Trophoblast cell (in vitro differentiated cells and primary cell): ENCODE measurements at regions not wholly inside any gene's neighbourhood (a gene's known extent, or its start where the extent isn't known, plus 50 kb on each side); places are given as distances from the start of the nearest gene placed in this dataset.
A peak's percentile ranks its signal among the peaks of the same experiment; 100 is the strongest.
"Not testable (repeated sequence)": the region's sequence is repeated elsewhere in the genome, so short reads cannot be mapped to it uniquely, and the experiment has no call there.

Source experiments
- DNase-seq, 2 donors: peaks; one replicate each; pipeline ENCODE4 v3.0.0-alpha.2; 2016
- H2AFZ ChIP-seq: 2 replicates; pipeline ENCODE4 v1.6.1; 2013; ENCODE audit warnings: low read length, moderate library complexity, mild to moderate bottlenecking; ENCODE audit not compliant: insufficient read depth, poor library complexity
- H2AK5ac ChIP-seq: 2 replicates; pipeline ENCODE4 v1.6.1; 2013; ENCODE audit warnings: mild to moderate bottlenecking, low read length
- H2BK120ac ChIP-seq: 2 replicates; pipeline ENCODE4 v1.6.1; 2013; ENCODE audit warnings: low read length, mild to moderate bottlenecking, moderate library complexity; ENCODE audit not compliant: insufficient read depth, poor library complexity
- H2BK12ac ChIP-seq: 2 replicates; pipeline ENCODE4 v1.6.1; 2013; ENCODE audit warnings: mild to moderate bottlenecking, low read length, moderate library complexity
- H2BK5ac ChIP-seq: 2 replicates; pipeline ENCODE4 v1.6.1; 2013; ENCODE audit warnings: low read length, low read depth, moderate library complexity, mild to moderate bottlenecking; ENCODE audit not compliant: poor library complexity
- H3K14ac ChIP-seq: 2 replicates; pipeline ENCODE4 v1.6.1; 2013; ENCODE audit warnings: mild to moderate bottlenecking, low read length
- H3K18ac ChIP-seq: 2 replicates; pipeline ENCODE4 v1.6.1; 2013; ENCODE audit warnings: mild to moderate bottlenecking, low read length
- H3K23ac ChIP-seq: 2 replicates; pipeline ENCODE4 v1.6.1; 2013; ENCODE audit warnings: low read length
- H3K27ac ChIP-seq: 2 replicates; pipeline ENCODE4 v1.5.1; 2013; ENCODE audit warnings: low read depth, mild to moderate bottlenecking, inconsistent platforms, low read length, moderate library complexity
- H3K27me3 ChIP-seq: 2 replicates; pipeline ENCODE4 v1.6.1; 2013; ENCODE audit warnings: inconsistent platforms, mild to moderate bottlenecking, low read length, moderate library complexity; ENCODE audit not compliant: insufficient read depth
- H3K36me3 ChIP-seq, 2 experiments: 1 replicate in 1 of 2; 2 replicates in 1 of 2; pipeline ENCODE4 v1.6.1; 2013; ENCODE audit warnings: low read length in 2 of 2, mild to moderate bottlenecking in 2 of 2, moderate library complexity in 1 of 2; ENCODE audit not compliant: insufficient read depth in 2 of 2, control insufficient read depth in 1 of 2
- H3K4ac ChIP-seq: 2 replicates; pipeline ENCODE4 v1.6.1; 2013; ENCODE audit warnings: low read depth, mild to moderate bottlenecking, low read length, moderate library complexity
- H3K4me1 ChIP-seq, 2 experiments: 1 replicate in 1 of 2; 2 replicates in 1 of 2; pipeline ENCODE4 v1.6.1; 2013; ENCODE audit warnings: low read length in 2 of 2, mild to moderate bottlenecking in 2 of 2, moderate library complexity in 1 of 2; ENCODE audit not compliant: insufficient read depth in 2 of 2, control insufficient read depth in 1 of 2
- H3K4me2 ChIP-seq: 2 replicates; pipeline ENCODE4 v1.6.1; 2013; ENCODE audit warnings: inconsistent platforms, mild to moderate bottlenecking, low read length, moderate library complexity
- H3K4me3 ChIP-seq: 2 replicates; pipeline ENCODE4 v1.5.1; 2013; ENCODE audit warnings: mild to moderate bottlenecking, low read depth, low read length, inconsistent platforms
- H3K79me1 ChIP-seq: one replicate; pipeline ENCODE4 v1.6.1; 2013; ENCODE audit warnings: low read length
- H3K79me2 ChIP-seq: 2 replicates; pipeline ENCODE4 v1.6.1; 2013; ENCODE audit warnings: low read length, mild to moderate bottlenecking; ENCODE audit not compliant: control insufficient read depth, insufficient read depth, poor library complexity
- H3K9ac ChIP-seq: 2 replicates; pipeline ENCODE4 v1.6.1; 2013; ENCODE audit warnings: mild to moderate bottlenecking, low read length
- H3K9me3 ChIP-seq: 2 replicates; pipeline ENCODE4 v1.6.1; 2013; ENCODE audit warnings: low read depth, mild to moderate bottlenecking, control low read depth, inconsistent platforms, low read length; ENCODE audit not compliant: insufficient read depth
- H4K12ac ChIP-seq: 2 replicates; pipeline ENCODE4 v1.6.1; 2013; ENCODE audit warnings: low read depth, mild to moderate bottlenecking, low read length, moderate library complexity
- H4K8ac ChIP-seq: 2 replicates; pipeline ENCODE4 v1.6.1; 2013; ENCODE audit warnings: low read depth, mild to moderate bottlenecking, low read length, moderate library complexity
- H4K91ac ChIP-seq: one replicate; pipeline ENCODE4 v1.6.1; 2013; ENCODE audit warnings: low read depth, mild to moderate bottlenecking, low read length, moderate library complexity
- WGBS: extraction: QIAGEN DNeasy Blood & Tissue Kit; methylation state at CpG from one replicate; pipeline ENCODE4 v1.1.7; 2013; ENCODE audit warnings: missing lambda C conversion rate; ENCODE audit not compliant: insufficient read length, insufficient coverage; ENCODE audit errors: extremely low coverage; 5-methylcytosine and 5-hydroxymethylcytosine counted together

GRCh38 chr7:116410694-116411093, 88.8 kb upstream of the CAV2 start:
- H3K79me1 ChIP-seq: not testable (repeated sequence)
- WGBS: no CpG with 5 or more reads among the region's 3 CpGs

GRCh38 chr7:116417593-116418345, 81.8 kb upstream of the CAV2 start:
- H2BK5ac ChIP-seq: no peak overlapping the region
- DNase-seq: peak in 1 of 2 donors; percentile 48
- no peak overlapping the region for H3K4ac ChIP-seq
- no peaks in the 10 kb centered on the region for H3K36me3 ChIP-seq
- WGBS: no CpG with 5 or more reads among the region's 7 CpGs
- H3K18ac ChIP-seq: no peak overlapping the region
- no peak overlapping the region for H2AK5ac ChIP-seq
- H3K14ac ChIP-seq: no peak overlapping the region
- peaks cover 0 to 6% of the 10 kb centered on the region in 2 experiments for H3K4me1 ChIP-seq
- H3K79me1 ChIP-seq: no peaks in the 10 kb centered on the region
- no peaks in the 10 kb centered on the region for H3K27me3 ChIP-seq
- H2BK12ac ChIP-seq: no peak overlapping the region
- H2BK120ac ChIP-seq: no peak overlapping the region
- no peak overlapping the region for H4K12ac ChIP-seq
- no peaks in the 10 kb centered on the region for H3K9me3 ChIP-seq
- no peaks in the 10 kb centered on the region for H3K79me2 ChIP-seq
- H3K9ac ChIP-seq: no peak overlapping the region
- no peak overlapping the region for H3K23ac ChIP-seq
- no peak overlapping the region for H4K91ac ChIP-seq
- no peak overlapping the region for H3K27ac ChIP-seq
- H3K4me3 ChIP-seq: no peak overlapping the region
- H4K8ac ChIP-seq: no peak overlapping the region
- peak overlapping the region; percentile 24 for H3K4me2 ChIP-seq
- H2AFZ ChIP-seq: no peak overlapping the region

More at GRCh38 chr7:116410694-116411093, 88.8 kb upstream of the CAV2 start:
- H3K14ac ChIP-seq, H4K91ac ChIP-seq, H3K36me3 ChIP-seq, H2AK5ac ChIP-seq, H4K8ac ChIP-seq, H2AFZ ChIP-seq, DNase-seq, H3K4me1 ChIP-seq, H3K23ac ChIP-seq, H3K9me3 ChIP-seq, H3K18ac ChIP-seq, H3K4me2 ChIP-seq, H3K9ac ChIP-seq, H2BK120ac ChIP-seq, H4K12ac ChIP-seq, H2BK12ac ChIP-seq, H3K27me3 ChIP-seq, H2BK5ac ChIP-seq, H3K79me2 ChIP-seq, H3K4ac ChIP-seq, H3K4me3 ChIP-seq, H3K27ac ChIP-seq: not testable (repeated sequence)

GRCh38 chr7:116418524-116418923, 81.0 kb upstream of the CAV2 start:
- Histone ChIP-seq H3K18ac (no peak overlapping the region), H3K4ac (no peak overlapping the region), H4K91ac (no peak overlapping the region), H2BK120ac (no peak overlapping the region), H3K27me3 (no peaks in the 10 kb centered on the region), H3K79me2 (no peaks in the 10 kb centered on the region), H3K4me3 (no peak overlapping the region), H3K23ac (no peak overlapping the region), H3K4me2 (no peak overlapping the region), H4K8ac (no peak overlapping the region), H2BK12ac (no peak overlapping the region), H3K27ac (no peak overlapping the region), H2BK5ac (no peak overlapping the region), H4K12ac (no peak overlapping the region), H3K14ac (no peak overlapping the region), H2AK5ac (no peak overlapping the region), H2AFZ (no peak overlapping the region), H3K4me1 (peaks cover 0 to 6% of the 10 kb centered on the region in 2 experiments), H3K9me3 (no peaks in the 10 kb centered on the region), H3K9ac (no peak overlapping the region), H3K79me1 (no peaks in the 10 kb centered on the region), H3K36me3 (no peaks in the 10 kb centered on the region)
- no peak for DNase-seq

GRCh38 chr7:116420003-116420402, 79.5 kb upstream of the CAV2 start:
- no peaks in the 10 kb centered on the region for H3K36me3 ChIP-seq
- H3K4ac ChIP-seq: no peak overlapping the region
- no peak overlapping the region for H2BK12ac ChIP-seq
- H2AK5ac ChIP-seq: no peak overlapping the region
- H3K79me2 ChIP-seq: no peaks in the 10 kb centered on the region
- no peak overlapping the region for H3K18ac ChIP-seq
- H3K14ac ChIP-seq: no peak overlapping the region
- H2AFZ ChIP-seq: no peak overlapping the region
- H3K4me2 ChIP-seq: no peak overlapping the region
- no peak overlapping the region for H3K23ac ChIP-seq
- no peak overlapping the region for H3K4me3 ChIP-seq
- no CpG with 5 or more reads among the region's 3 CpGs for WGBS
- no peaks in the 10 kb centered on the region for H3K79me1 ChIP-seq
- no peaks in the 10 kb centered on the region for H3K27me3 ChIP-seq
- H4K91ac ChIP-seq: no peak overlapping the region
- no peak overlapping the region for H4K12ac ChIP-seq
- peaks cover 0 to 6% of the 10 kb centered on the region in 2 experiments for H3K4me1 ChIP-seq
- no peak overlapping the region for H2BK5ac ChIP-seq
- H2BK120ac ChIP-seq: no peak overlapping the region
- H4K8ac ChIP-seq: no peak overlapping the region
- no peaks in the 10 kb centered on the region for H3K9me3 ChIP-seq
- no peak overlapping the region for H3K9ac ChIP-seq
- no peak overlapping the region for H3K27ac ChIP-seq
- no peak for DNase-seq
